NCI-H748 (cell line): ENCODE measurements at regions not wholly inside any gene's neighbourhood (a gene's known extent, or its start where the extent isn't known, plus 50 kb on each side); places are given as distances from the start of the nearest gene placed in this dataset.
"Not testable (repeated sequence)": the region's sequence is repeated elsewhere in the genome, so short reads cannot be mapped to it uniquely, and the experiment has no call there.

Source experiments
- DNase-seq: peaks from one replicate; lab custom pipeline; 2025; ENCODE audit not compliant: unreplicated experiment; lab: John Stamatoyannopoulos, UW

GRCh38 chr2:8142461-8142860 lies 539.4 kb upstream of the ID2 start:
- DNase-seq, result no peak

- DNase-seq, result no peak
Observed at GRCh38 chr2:8144131-8144631, 537.7 kb upstream of the ID2 start.

GRCh38 chr2:8144785-8145184 lies 537.1 kb upstream of the ID2 start:
- no peak for DNase-seq

- not testable (repeated sequence) for DNase-seq
Observed at GRCh38 chr2:8145375-8145774, 536.5 kb upstream of the ID2 start.

- DNase-seq, result peak; percentile 11
Observed at GRCh38 chr2:8146132-8147005, 535.5 kb upstream of the ID2 start.

- DNase-seq, result no peak
Observed at GRCh38 chr2:8148260-8149006, 533.4 kb upstream of the ID2 start.

- DNase-seq, result no peak
Observed at GRCh38 chr2:8149007-8149405, 532.9 kb upstream of the ID2 start.

- no peak for DNase-seq
Observed at GRCh38 chr2:8149985-8150539, 531.8 kb upstream of the ID2 start.

- DNase-seq, result no peak
Observed at GRCh38 chr2:8151888-8152287, 530.0 kb upstream of the ID2 start.

- no peak for DNase-seq
Observed at GRCh38 chr2:8152392-8153257, 529.2 kb upstream of the ID2 start.

GRCh38 chr2:8153258-8153718 lies 528.6 kb upstream of the ID2 start:
- DNase-seq, result no peak

- no peak for DNase-seq
Observed at GRCh38 chr2:8154270-8154669, 527.6 kb upstream of the ID2 start.

- no peak for DNase-seq
Observed at GRCh38 chr2:8154936-8155335, 526.9 kb upstream of the ID2 start.

GRCh38 chr2:8157621-8158430 lies 524.0 kb upstream of the ID2 start:
- no peak for DNase-seq

GRCh38 chr2:8158711-8159110 lies 523.1 kb upstream of the ID2 start:
- no peak for DNase-seq

- DNase-seq, result no peak
Observed at GRCh38 chr2:8159211-8159965, 522.5 kb upstream of the ID2 start.

- DNase-seq, result no peak
Observed at GRCh38 chr2:8159966-8160603, 521.8 kb upstream of the ID2 start.

- no peak for DNase-seq
Observed at GRCh38 chr2:8160959-8161358, 520.9 kb upstream of the ID2 start.

- DNase-seq, result no peak
Observed at GRCh38 chr2:8162552-8162951, 519.3 kb upstream of the ID2 start.
